NB4 (cell line): ENCODE measurements at regions not wholly inside any gene's neighbourhood (a gene's known extent, or its start where the extent isn't known, plus 50 kb on each side); places are given as distances from the start of the nearest gene placed in this dataset.

ENCODE experiments used
- DNase-seq: peaks from one replicate; pipeline ENCODE4 v3.0.0; 2010; ENCODE audit warnings: low read depth
- H3K4me3 ChIP-seq: one replicate; pipeline ENCODE4 v1.5.1; 2011; ENCODE audit warnings: mild to moderate bottlenecking, low read depth, low read length, moderate library complexity
- MYC ChIP-seq: IDR thresholded peaks from 2 replicates; pipeline ENCODE4 v1.6.1; 2011; ENCODE audit warnings: low read depth, low read length
- POLR2A ChIP-seq: IDR thresholded peaks from 2 replicates; pipeline ENCODE4 v1.6.1; 2011; ENCODE audit warnings: mild to moderate bottlenecking; ENCODE audit not compliant: insufficient read length; ENCODE audit errors: extremely low read depth
- TF ChIP-seq, protein P1 (sequence below): IDR thresholded peaks from 2 replicates; pipeline ENCODE4 v1.6.1; 2011; ENCODE audit warnings: low read depth, low read length
- TF ChIP-seq, protein P2 (sequence below): IDR thresholded peaks from one replicate; pipeline ENCODE4 v1.5.1; 2012; ENCODE audit warnings: low read depth, low read length

GRCh38 chr6:106855117-106855516 is 119.4 kb downstream of the CD24 start:
- no peak for DNase-seq
- no peak for TF ChIP-seq MYC
- no peak for TF ChIP-seq POLR2A
- TF ChIP-seq, protein P1, sequence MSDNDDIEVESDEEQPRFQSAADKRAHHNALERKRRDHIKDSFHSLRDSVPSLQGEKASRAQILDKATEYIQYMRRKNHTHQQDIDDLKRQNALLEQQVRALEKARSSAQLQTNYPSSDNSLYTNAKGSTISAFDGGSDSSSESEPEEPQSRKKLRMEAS: no peak
- TF ChIP-seq, protein P2, sequence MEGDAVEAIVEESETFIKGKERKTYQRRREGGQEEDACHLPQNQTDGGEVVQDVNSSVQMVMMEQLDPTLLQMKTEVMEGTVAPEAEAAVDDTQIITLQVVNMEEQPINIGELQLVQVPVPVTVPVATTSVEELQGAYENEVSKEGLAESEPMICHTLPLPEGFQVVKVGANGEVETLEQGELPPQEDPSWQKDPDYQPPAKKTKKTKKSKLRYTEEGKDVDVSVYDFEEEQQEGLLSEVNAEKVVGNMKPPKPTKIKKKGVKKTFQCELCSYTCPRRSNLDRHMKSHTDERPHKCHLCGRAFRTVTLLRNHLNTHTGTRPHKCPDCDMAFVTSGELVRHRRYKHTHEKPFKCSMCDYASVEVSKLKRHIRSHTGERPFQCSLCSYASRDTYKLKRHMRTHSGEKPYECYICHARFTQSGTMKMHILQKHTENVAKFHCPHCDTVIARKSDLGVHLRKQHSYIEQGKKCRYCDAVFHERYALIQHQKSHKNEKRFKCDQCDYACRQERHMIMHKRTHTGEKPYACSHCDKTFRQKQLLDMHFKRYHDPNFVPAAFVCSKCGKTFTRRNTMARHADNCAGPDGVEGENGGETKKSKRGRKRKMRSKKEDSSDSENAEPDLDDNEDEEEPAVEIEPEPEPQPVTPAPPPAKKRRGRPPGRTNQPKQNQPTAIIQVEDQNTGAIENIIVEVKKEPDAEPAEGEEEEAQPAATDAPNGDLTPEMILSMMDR: no peak
- H3K4me3 ChIP-seq: no peak overlapping the region

- TF ChIP-seq, protein P1: no peak
- TF ChIP-seq, protein P2: no peak
- TF ChIP-seq MYC (no peak), POLR2A (no peak)
- DNase-seq: peak; percentile 7
- H3K4me3 ChIP-seq: no peak overlapping the region
Measured at GRCh38 chr6:106849676-106850332, 124.7 kb downstream of the CD24 start.

- H3K4me3 ChIP-seq: no peak overlapping the region
- TF ChIP-seq, protein P1: no peak
- TF ChIP-seq POLR2A (no peak), MYC (no peak)
- TF ChIP-seq, protein P2: no peak
- peak; percentile 54 for DNase-seq
Measured at GRCh38 chr6:106849120-106849519, 125.4 kb downstream of the CD24 start.

DNA sequence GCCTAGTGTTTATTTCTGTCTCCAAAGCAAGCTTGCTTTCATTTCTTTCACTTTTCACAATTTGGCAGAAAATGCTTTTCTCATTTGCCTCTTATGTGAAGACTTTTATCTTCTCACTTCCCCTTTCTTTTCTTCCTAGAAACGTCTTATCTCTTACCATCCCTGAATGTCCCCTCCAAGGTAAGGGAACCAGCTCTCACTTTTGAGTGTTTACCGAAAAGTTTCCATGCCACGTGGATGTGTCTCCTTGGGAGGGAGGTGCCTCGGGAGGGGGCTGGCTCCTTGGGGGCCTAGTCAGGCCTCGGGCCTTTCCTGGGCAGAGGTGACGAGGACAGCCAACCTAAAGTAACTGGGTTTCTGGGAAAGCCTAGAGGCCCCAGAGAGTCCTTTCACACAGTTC is 127.4 kb downstream of the CD24 start:
- no peak for TF ChIP-seq MYC
- TF ChIP-seq, protein P2: no peak
- TF ChIP-seq, protein P1: no peak
- TF ChIP-seq POLR2A: no peak
- no peak for DNase-seq
- no peak overlapping the region for H3K4me3 ChIP-seq

DNA sequence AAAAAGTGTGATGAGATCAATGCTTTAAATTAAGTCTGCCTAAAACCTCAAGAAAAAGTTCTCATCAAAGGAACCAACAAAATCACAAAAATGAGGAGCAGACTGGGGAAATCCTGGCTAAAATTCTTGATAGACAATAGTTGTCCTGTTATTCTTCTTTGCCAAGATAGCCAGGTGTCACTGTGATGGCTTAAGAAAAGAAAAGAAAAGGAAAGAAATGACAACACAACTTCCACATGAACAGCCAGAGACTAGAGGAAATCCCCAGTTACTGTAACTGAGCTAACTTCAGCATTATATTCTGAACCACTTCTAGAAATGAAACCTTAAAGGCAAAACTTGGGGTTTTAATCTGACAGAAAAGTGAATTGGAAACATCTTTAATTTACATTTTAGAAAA is 129.6 kb downstream of the CD24 start:
- TF ChIP-seq MYC: no peak
- TF ChIP-seq, protein P2: no peak
- TF ChIP-seq, protein P1: no peak
- no peak for TF ChIP-seq POLR2A

More for the DNA sequence above, 129.6 kb downstream of the CD24 start:
- DNase-seq: no peak
- no peak overlapping the region for H3K4me3 ChIP-seq
